ENCODE measurements at regions not wholly inside any gene's neighbourhood (a gene's known extent, or its start where the extent isn't known, plus 50 kb on each side); places are given as distances from the start of the nearest gene placed in this dataset.

- no peak for TF ChIP-seq CTCF (IDR thresholded peaks at IDR 0.05)
Observed at GRCh38 chr20:18879262-18879661, 65.7 kb downstream of the SCP2D1 start.

GRCh38 chr20:18886756-18887155, 73.2 kb downstream of the SCP2D1 start:
- TF ChIP-seq CTCF (IDR thresholded peaks at IDR 0.05), result no peak

- no peak for TF ChIP-seq CTCF (IDR thresholded peaks at IDR 0.05)
Observed at GRCh38 chr20:18901980-18902737, 88.6 kb downstream of the SCP2D1 start.

- TF ChIP-seq CTCF (IDR thresholded peaks at IDR 0.05), result no peak
Observed at GRCh38 chr20:18904192-18904591, 90.6 kb downstream of the SCP2D1 start.

GRCh38 chr20:18904624-18905023, 91.0 kb downstream of the SCP2D1 start:
- peak; percentile 52 for TF ChIP-seq CTCF (IDR thresholded peaks at IDR 0.05)

GRCh38 chr20:18906046-18906445, 92.5 kb downstream of the SCP2D1 start:
- TF ChIP-seq CTCF (IDR thresholded peaks at IDR 0.05), result no peak

- no peak for TF ChIP-seq CTCF (IDR thresholded peaks at IDR 0.05)
Observed at GRCh38 chr20:18907353-18907752, 93.8 kb downstream of the SCP2D1 start.

GRCh38 chr20:18908109-18908508, 94.5 kb downstream of the SCP2D1 start:
- no peak for TF ChIP-seq CTCF (IDR thresholded peaks at IDR 0.05)

Measured in LNCAP (cell line).